Spleen (tissue), 11 donors: ENCODE measurements at regions not wholly inside any gene's neighbourhood (a gene's known extent, or its start where the extent isn't known, plus 50 kb on each side); places are given as distances from the start of the nearest gene placed in this dataset.

Source experiments
- DNase-seq: peaks from one replicate; pipeline ENCODE4 v3.0.0-alpha.2; 2020
- H3K27ac ChIP-seq, 8 donors: fragments of 200-600 bp; sonication (generic) in 7 of 8; 1 replicate in 4 of 8; 2 replicates in 4 of 8; pipeline versions ENCODE4 v1.5.0 to v1.8.0; 2016 to 2021; ENCODE audit warnings: inconsistent platforms in 4 of 8, mild to moderate bottlenecking in 4 of 8, moderate library complexity in 1 of 8
- H3K27me3 ChIP-seq, 7 donors: fragments of 200-600 bp; sonication (generic) in 6 of 7; replicated peaks in 1 of 7; 1 replicate in 4 of 7; 2 replicates in 3 of 7; pipeline versions ENCODE4 v1.5.0 to v1.8.0; 2016 to 2021; ENCODE audit warnings: inconsistent platforms in 3 of 7, mild to moderate bottlenecking in 1 of 7
- H3K36me3 ChIP-seq, 6 donors: fragments of 200-600 bp; sonication (generic) in 5 of 6; 1 replicate in 4 of 6; 2 replicates in 2 of 6; pipeline versions ENCODE4 v1.5.0 to v1.8.0; 2016 to 2021; ENCODE audit warnings: inconsistent platforms in 2 of 6
- H3K4me1 ChIP-seq, 6 donors: fragments of 200-600 bp; sonication (generic) in 5 of 6; 1 replicate in 3 of 6; 2 replicates in 3 of 6; pipeline versions ENCODE4 v1.5.0 to v1.8.0; 2016 to 2021; ENCODE audit warnings: inconsistent platforms in 3 of 6
- H3K4me3 ChIP-seq, 8 donors: fragments of 200-600 bp; sonication (generic) in 7 of 8; 1 replicate in 4 of 8; 2 replicates in 4 of 8; pipeline versions ENCODE4 v1.5.0 to v1.8.0; 2016 to 2021; ENCODE audit warnings: inconsistent platforms in 4 of 8, mild to moderate bottlenecking in 4 of 8, moderate library complexity in 2 of 8
- H3K9me3 ChIP-seq, 8 donors: fragments of 200-600 bp; sonication (generic) in 7 of 8; 1 replicate in 4 of 8; 2 replicates in 4 of 8; pipeline versions ENCODE4 v1.5.0 to v1.8.0; 2016 to 2021; ENCODE audit warnings: inconsistent platforms in 4 of 8
- POLR2A ChIP-seq, 3 donors: fragments of 450-650 bp; IDR thresholded peaks; one replicate each; pipeline ENCODE4 v1.5.1; 2017; ENCODE audit warnings: antibody characterized with exemption in 3 of 3, mild to moderate bottlenecking in 1 of 3
- POLR2AphosphoS5 ChIP-seq, 3 donors: sonication (generic); formaldehyde crosslinking; IDR thresholded peaks; one replicate each; pipeline ENCODE4 v1.5.1; 2017; ENCODE audit warnings: antibody characterized with exemption in 3 of 3
- WGBS, 5 donors: extraction: QIAGEN DNeasy Blood & Tissue Kit in 3 of 5; methylation state at CpG; one replicate each; pipeline versions ENCODE4 v1.1.5 to v1.1.7; 2013 to 2018; 5-methylcytosine and 5-hydroxymethylcytosine counted together
- intact Hi-C: fragments of 100-400 bp; cut with DNase I; formaldehyde crosslinking; loops from one replicate; pipeline ENCODE4 v1.15.0; 2023; ENCODE audit warnings: low total_unique reads
- TF ChIP-seq, protein P1 (sequence below), 11 experiments: fragments of 200-600 bp in 7 of 11; fragments of 450-650 bp in 4 of 11; sonication (generic) in 4 of 11; IDR thresholded peaks in 8 of 11; conservative IDR thresholded peaks in 3 of 11; 1 replicate in 7 of 11; 2 replicates in 4 of 11; pipeline versions ENCODE4 v1.4.0 to v1.8.0; 2016 to 2021; ENCODE audit warnings: antibody characterized with exemption in 11 of 11, inconsistent platforms in 4 of 11, mild to moderate bottlenecking in 1 of 11
- donor health status: healthy with polysubstance abuse.
- donor health status: DM: no; HTN: no; CAD: no; lungs with moderate emphysema.
- donor health status: DM: no; HTN: no; CAD: no.
- donor health status: Bipolar disorder and iron deficiency.
- donor health status: healthy.
- donor health status: DM: no; HTN: no; CAD: no.
- donor health status: DM: yes; HTN: yes; CAD: no.

- no peaks in the 10 kb centered on the region for H3K36me3 ChIP-seq
- H3K27ac ChIP-seq: no peak overlapping the region
- H3K4me3 ChIP-seq: no peak overlapping the region
- TF ChIP-seq POLR2AphosphoS5 (IDR thresholded peaks at IDR 0.05): no peak
- TF ChIP-seq, protein P1, sequence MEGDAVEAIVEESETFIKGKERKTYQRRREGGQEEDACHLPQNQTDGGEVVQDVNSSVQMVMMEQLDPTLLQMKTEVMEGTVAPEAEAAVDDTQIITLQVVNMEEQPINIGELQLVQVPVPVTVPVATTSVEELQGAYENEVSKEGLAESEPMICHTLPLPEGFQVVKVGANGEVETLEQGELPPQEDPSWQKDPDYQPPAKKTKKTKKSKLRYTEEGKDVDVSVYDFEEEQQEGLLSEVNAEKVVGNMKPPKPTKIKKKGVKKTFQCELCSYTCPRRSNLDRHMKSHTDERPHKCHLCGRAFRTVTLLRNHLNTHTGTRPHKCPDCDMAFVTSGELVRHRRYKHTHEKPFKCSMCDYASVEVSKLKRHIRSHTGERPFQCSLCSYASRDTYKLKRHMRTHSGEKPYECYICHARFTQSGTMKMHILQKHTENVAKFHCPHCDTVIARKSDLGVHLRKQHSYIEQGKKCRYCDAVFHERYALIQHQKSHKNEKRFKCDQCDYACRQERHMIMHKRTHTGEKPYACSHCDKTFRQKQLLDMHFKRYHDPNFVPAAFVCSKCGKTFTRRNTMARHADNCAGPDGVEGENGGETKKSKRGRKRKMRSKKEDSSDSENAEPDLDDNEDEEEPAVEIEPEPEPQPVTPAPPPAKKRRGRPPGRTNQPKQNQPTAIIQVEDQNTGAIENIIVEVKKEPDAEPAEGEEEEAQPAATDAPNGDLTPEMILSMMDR (IDR thresholded peaks at IDR 0.05 in 8 of 11, conservative IDR thresholded peaks at IDR 0.05 in 3 of 11): no peak
- no peak for TF ChIP-seq POLR2A (IDR thresholded peaks at IDR 0.05)
- no peaks in the 10 kb centered on the region for H3K4me1 ChIP-seq
- intact Hi-C loops: no loop called here
- peaks cover 0 to 36% (median 0%) of the 10 kb centered on the region in 7 donors for H3K27me3 ChIP-seq
- H3K9me3 ChIP-seq: peaks cover 0 to 61% (median 51%) of the 10 kb centered on the region in 8 donors
- no peak for DNase-seq
- 73 to 86% (median 82%) methylated on average over 4 of the region's 4 CpGs for WGBS, 5 donors
Observed at GRCh38 chr17:77704048-77704815, 254.3 kb upstream of the TNRC6C start.

DNA sequence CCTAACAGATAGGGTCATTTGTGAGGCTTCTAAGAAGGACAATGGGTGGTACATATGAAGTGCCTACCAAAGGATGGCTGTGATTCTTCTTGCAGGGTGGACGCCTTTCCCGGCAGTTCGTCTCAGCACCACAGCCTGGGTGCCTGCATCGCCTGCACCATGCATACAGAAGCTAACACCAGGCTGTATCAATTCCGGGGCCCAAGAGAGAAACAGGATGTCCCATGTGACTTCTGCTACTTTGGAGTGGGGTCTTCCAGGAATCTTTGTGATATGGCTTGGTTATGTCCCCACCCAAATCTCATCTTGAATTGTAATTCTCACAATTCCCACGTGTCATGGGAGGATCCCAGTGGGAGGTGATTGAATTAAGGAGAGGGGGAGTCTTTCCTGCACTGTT is 251.6 kb upstream of the TNRC6C start:
- Histone ChIP-seq H3K4me3 (no peak overlapping the region), H3K27ac (no peak overlapping the region), H3K9me3 (peaks cover 0 to 51% (median 42%) of the 10 kb centered on the region in 8 donors), H3K36me3 (no peaks in the 10 kb centered on the region), H3K4me1 (no peaks in the 10 kb centered on the region), H3K27me3 (peaks cover 0 to 15% (median 0%) of the 10 kb centered on the region in 7 donors)
- DNase-seq: no peak
- TF ChIP-seq POLR2AphosphoS5 (IDR thresholded peaks at IDR 0.05) (no peak), POLR2A (IDR thresholded peaks at IDR 0.05) (no peak)
- TF ChIP-seq, protein P1 (IDR thresholded peaks at IDR 0.05 in 8 of 11, conservative IDR thresholded peaks at IDR 0.05 in 3 of 11): no peak
- intact Hi-C loops: no loop called here
- 63 to 84% (median 73%) methylated on average over 6 of the region's 6 CpGs for WGBS, 5 donors

GRCh38 chr17:77707546-77707945 is 251.0 kb upstream of the TNRC6C start:
- TF ChIP-seq POLR2AphosphoS5 (IDR thresholded peaks at IDR 0.05) (no peak), POLR2A (IDR thresholded peaks at IDR 0.05) (no peak)
- TF ChIP-seq, protein P1 (IDR thresholded peaks at IDR 0.05 in 8 of 11, conservative IDR thresholded peaks at IDR 0.05 in 3 of 11): no peak
- Histone ChIP-seq H3K4me3 (no peak overlapping the region), H3K27me3 (peaks cover 0 to 15% (median 0%) of the 10 kb centered on the region in 7 donors), H3K4me1 (no peaks in the 10 kb centered on the region), H3K9me3 (peaks cover 0 to 51% (median 40%) of the 10 kb centered on the region in 8 donors), H3K36me3 (no peaks in the 10 kb centered on the region), H3K27ac (no peak overlapping the region)
- DNase-seq: no peak
- intact Hi-C loops: no loop called here
- WGBS, 5 donors: 76 to 94% (median 82%) methylated on average over 4 of the region's 4 CpGs

DNA sequence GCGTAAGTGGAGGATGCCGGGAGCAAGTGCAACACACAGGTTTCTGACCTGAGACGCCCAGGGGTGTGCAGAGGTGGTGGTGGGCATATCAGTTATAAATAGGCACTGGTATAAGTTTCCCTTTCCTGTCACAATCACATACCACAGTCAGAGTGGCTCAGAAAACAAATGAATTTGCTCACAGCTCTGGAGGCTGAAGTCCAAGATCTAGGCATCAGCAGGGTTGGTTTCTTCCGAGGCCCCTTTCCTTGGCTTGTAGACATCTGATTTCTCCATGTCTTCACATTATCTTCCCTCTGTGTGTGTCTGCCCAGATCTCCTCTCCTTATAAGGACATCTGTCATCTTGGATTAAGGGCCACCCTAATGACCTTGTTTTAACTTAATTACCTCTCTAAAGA is 250.5 kb upstream of the TNRC6C start:
- Histone ChIP-seq H3K9me3 (peaks cover 0 to 47% (median 36%) of the 10 kb centered on the region in 8 donors), H3K27me3 (peaks cover 0 to 15% (median 0%) of the 10 kb centered on the region in 7 donors), H3K27ac (no peak overlapping the region), H3K36me3 (no peaks in the 10 kb centered on the region), H3K4me3 (no peak overlapping the region), H3K4me1 (no peaks in the 10 kb centered on the region)
- TF ChIP-seq POLR2A (IDR thresholded peaks at IDR 0.05) (no peak), POLR2AphosphoS5 (IDR thresholded peaks at IDR 0.05) (no peak)
- TF ChIP-seq, protein P1 (IDR thresholded peaks at IDR 0.05 in 8 of 11, conservative IDR thresholded peaks at IDR 0.05 in 3 of 11): no peak
- WGBS, 5 donors: 81 to 94% (median 83%) methylated on average over 4 of the region's 4 CpGs
- intact Hi-C loops: no loop called here
- no peak for DNase-seq
